NCI-H748 (cell line): ENCODE measurements at regions not wholly inside any gene's neighbourhood (a gene's known extent, or its start where the extent isn't known, plus 50 kb on each side); places are given as distances from the start of the nearest gene placed in this dataset.

Source experiments
- DNase-seq: peaks from one replicate; lab custom pipeline; 2025; ENCODE audit not compliant: unreplicated experiment; lab: John Stamatoyannopoulos, UW

GRCh38 chr20:56829788-56830385 lies 200.8 kb downstream of the TFAP2C start:
- DNase-seq: no peak

GRCh38 chr20:56831795-56832194 lies 202.7 kb downstream of the TFAP2C start:
- DNase-seq: no peak

- DNase-seq: no peak
Observed at GRCh38 chr20:56833427-56833826, 204.3 kb downstream of the TFAP2C start.

- no peak for DNase-seq
Observed at GRCh38 chr20:56835829-56836550, 206.9 kb downstream of the TFAP2C start.

- no peak for DNase-seq
Observed at GRCh38 chr20:56839222-56839621, 210.1 kb downstream of the TFAP2C start.

GRCh38 chr20:56839786-56840185 lies 210.7 kb downstream of the TFAP2C start:
- DNase-seq: no peak

GRCh38 chr20:56840716-56841261 lies 211.7 kb downstream of the TFAP2C start:
- no peak for DNase-seq

GRCh38 chr20:56841346-56841908 lies 212.3 kb downstream of the TFAP2C start:
- DNase-seq: no peak

GRCh38 chr20:56842056-56842455 lies 212.9 kb downstream of the TFAP2C start:
- DNase-seq: no peak

GRCh38 chr20:56843386-56843785 lies 214.3 kb downstream of the TFAP2C start:
- DNase-seq: no peak

- DNase-seq: no peak
Observed at GRCh38 chr20:56843817-56844216, 214.7 kb downstream of the TFAP2C start.

GRCh38 chr20:56845546-56846086 lies 216.5 kb downstream of the TFAP2C start:
- DNase-seq: no peak

GRCh38 chr20:56848561-56848960 lies 219.5 kb downstream of the TFAP2C start:
- DNase-seq: no peak

- no peak for DNase-seq
Observed at GRCh38 chr20:56851552-56851951, 222.4 kb downstream of the TFAP2C start.

- no peak for DNase-seq
Observed at GRCh38 chr20:56855708-56856107, 226.6 kb downstream of the TFAP2C start.

- DNase-seq: no peak
Observed at GRCh38 chr20:56857950-56858349, 228.8 kb downstream of the TFAP2C start.

- DNase-seq: no peak
Observed at GRCh38 chr20:56859039-56859800, 230.1 kb downstream of the TFAP2C start.

- no peak for DNase-seq
Observed at GRCh38 chr20:56859801-56860261, 230.7 kb downstream of the TFAP2C start.

- DNase-seq: no peak
Observed at GRCh38 chr20:56860413-56860812, 231.3 kb downstream of the TFAP2C start.

GRCh38 chr20:56861590-56861989 lies 232.5 kb downstream of the TFAP2C start:
- no peak for DNase-seq

- DNase-seq: no peak
Observed at GRCh38 chr20:56865055-56865454, 235.9 kb downstream of the TFAP2C start.
